Middle frontal gyrus (tissue), 1 donor: ENCODE measurements at regions not wholly inside any gene's neighbourhood (a gene's known extent, or its start where the extent isn't known, plus 50 kb on each side); places are given as distances from the start of the nearest gene placed in this dataset.

Experiments
- DNase-seq: peaks from one replicate; pipeline ENCODE4 v3.0.0-alpha.2; 2015; ENCODE audit warnings: low spot score; ENCODE audit errors: extremely low spot score

DNA sequence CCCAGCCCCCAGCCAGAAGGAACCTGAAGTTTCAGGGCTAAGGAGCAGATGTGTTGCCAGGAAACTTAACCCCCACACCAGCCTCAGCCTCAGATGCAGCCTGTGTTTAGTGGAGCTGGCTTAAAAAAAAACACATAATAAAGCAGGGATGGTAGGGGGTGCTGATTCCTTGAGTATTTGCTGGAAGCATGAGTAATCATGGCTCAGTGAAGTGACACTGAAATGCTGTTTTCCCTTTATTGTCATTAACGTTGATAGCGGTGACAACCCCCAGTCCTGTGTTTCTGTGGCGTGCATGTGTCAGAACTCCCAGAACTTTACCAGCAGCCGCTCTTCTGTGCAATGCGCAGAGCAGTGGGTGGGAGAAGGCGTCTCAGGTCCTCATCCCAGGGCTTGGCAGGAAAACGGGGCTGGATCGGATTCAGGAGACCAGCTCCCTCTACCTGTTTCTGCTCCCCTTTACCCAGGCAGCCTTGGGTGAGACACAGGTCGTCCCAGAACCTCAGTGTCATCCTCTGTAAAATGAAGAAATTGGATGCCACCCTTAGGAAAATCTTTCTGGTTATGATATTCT is 1282.1 kb downstream of the TBC1D22A start:
- DNase-seq, result no peak

DNA sequence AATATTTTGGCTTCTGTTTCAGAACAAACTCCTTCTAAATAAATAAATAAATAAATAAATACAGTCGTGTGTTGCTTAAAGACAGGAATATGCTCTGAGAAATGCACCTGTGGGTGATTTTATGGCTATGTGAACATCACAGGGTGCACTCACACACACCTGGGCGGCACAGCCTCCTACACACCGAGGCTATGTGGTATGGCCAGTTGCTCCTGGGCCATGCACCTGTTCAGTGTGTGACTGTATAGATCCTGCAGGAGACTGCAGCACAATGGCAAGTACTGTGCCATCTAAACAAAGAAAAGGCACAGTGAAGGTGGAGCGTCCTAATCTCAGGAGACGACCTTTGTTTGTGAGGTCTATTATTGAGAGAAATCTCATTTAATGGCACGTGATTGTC is 1281.1 kb downstream of the TBC1D22A start:
- DNase-seq, result no peak

DNA sequence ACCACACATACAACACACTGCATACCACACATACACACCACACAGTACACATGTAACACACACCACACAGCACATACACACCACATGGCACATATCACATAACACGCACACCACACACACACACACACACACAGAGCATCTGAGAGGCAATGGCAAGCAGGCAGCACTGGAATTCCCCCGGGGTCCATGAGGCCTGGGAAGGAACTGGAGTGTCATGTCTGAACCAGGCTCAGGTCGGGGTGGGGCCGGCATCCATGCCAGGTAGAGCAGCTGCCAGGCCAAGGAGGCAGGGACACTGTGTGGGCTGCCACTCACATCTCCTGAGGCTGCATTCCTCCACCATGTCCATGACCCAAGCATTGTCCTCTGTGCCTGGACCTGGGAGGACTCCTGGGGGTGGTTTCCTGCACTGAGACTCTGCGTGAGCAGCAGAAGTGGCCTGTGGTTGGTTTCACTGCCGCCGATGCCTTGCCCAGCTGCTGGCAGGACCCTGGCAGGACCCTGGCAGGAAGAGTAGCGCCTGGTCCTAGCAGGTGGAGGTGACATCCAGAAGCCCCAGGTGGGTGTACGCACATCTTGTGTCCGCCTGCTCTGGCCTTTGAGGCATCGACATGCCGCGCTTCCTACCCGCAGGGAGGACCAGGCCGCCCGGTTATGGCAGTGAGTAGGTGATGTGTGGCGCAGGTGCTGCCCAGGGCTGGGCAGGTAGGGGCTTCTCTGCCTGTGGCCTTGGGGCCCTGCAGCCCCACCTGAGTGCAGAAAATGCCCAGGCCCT is 1280.4 kb downstream of the TBC1D22A start:
- no peak for DNase-seq

DNA sequence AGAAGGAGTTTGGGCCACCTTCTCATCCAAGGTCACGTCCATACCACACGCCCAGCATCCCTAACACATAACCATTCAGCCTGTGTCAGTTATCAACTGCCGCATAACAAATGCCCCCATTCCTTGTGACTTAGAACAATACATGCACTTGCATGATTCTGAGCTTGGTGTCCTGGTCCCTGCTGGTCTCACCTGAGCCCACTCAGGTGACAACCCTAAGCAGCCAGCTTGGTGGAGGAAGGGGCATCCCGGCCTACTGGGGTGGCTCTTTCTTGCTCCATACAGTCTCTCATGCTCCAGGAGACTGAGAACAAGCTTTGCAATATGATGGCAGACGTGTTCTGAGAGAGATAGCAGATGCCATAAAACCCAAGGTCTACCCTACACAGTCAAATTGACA is 1276.9 kb downstream of the TBC1D22A start:
- DNase-seq, result no peak

DNA sequence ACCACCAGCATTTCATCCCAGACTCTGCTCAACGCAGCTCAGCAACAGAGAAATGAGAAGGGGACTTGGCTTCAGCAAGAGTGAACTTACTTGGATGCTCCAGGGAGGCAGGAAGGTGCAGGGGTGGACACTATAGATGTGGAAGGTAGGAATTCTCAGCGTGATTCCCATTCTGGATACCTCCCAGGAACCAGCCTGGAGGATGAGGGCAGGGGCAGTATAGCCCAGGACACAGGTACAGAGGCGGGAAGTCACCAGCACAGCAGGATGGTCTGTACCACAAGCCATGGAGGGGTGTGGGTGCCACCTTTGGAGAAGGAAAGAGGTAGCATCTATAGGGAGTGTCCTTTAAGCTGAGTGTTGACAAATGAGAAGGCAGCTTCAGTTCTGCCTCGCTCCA is 1275.2 kb downstream of the TBC1D22A start:
- DNase-seq, result no peak

DNA sequence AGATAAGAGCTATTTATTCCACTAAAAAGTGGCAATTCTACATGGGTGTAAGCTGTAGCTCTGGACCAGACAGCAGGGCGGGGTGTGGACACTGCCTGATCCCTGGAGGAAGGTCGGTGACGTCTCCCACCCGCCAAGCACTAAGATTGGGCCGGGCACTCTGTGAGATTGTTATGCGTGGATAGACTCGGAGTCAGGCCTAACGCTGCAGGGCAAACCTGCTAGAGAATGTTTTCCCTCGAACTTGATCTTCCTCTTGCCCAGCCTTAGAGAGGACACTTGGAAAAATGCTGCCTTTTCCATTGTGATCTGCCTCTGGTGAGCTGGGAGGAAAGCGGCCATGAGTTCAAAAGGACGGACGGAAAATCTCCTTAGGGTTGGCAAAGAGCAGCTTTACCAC is 1273.4 kb downstream of the TBC1D22A start:
- DNase-seq, result no peak

DNA sequence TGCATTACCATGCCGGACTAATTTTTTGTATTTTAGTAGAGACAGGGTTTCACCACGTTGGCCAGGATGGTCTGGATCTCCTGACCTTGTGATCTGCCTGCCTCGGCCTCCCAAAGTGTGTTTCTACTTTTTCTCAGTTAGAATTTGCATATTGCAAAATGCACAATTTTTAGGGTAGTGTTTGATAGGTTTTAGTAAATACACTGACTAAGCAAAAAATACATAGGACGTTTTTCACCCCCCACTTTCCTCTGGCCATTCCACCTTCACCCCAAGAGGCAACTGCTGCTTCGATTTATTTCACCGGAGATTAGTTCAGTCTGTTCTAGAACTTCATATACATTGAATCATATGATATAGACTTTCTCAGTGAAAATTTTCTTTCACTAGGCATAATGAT is 1269.1 kb downstream of the TBC1D22A start:
- DNase-seq, result no peak

DNA sequence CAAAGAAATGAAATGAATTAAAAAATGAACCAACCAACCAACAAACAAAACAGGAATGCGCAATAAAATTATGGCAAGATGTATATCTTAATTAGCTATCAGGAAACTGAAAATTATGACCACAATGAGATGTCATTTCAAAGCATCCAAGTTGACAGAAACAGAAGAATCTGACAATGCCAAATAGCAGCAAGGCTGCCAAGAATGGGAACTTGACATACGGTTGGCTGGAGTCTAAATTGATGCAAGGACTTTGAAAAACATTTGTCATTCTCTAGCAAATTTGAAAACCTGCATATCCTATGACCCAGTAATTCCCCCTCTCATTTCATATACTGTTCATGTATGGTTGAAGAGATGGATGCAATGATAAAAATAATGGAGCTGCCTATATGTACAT is 1262.6 kb downstream of the TBC1D22A start:
- DNase-seq, result no peak

DNA sequence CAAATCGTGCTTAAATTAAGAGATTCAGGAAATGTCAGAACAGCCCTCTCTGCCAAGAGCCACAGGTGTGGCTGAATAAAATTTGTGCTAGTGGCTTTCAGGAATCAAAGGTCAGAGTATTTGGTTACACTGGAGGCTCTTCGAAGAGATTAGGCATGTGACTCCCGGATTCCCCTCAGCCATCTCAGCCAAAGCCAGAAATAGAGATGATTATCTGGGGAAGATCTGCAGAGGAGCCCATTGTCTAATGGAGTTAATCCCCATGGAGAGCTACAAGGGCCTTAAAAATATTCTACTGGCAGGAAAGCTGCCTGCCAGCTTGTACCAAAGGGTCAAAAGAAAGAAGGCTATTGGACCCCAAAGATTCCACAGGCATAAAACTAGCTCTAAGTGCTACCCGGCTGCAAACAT is 1259.5 kb downstream of the TBC1D22A start:
- DNase-seq, result no peak

DNA sequence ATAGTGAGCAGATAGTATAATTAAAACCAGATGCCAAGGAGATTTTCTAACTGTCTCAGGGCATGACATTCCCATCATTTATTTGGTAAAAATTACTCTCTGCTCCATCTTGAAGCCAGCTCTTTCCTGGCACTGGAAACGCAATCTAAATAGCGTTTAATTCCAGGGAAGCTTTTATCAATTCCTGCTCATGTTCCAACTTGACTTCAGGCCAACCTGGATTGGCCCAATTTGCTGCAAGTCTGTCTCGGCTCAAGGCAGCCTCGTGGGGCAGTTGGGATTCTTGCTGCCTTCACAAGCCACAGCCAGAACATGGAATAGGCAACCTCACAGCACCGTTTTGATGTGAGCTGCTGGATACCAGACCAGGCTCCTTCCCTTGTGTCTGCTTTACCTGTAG is 1255.9 kb downstream of the TBC1D22A start:
- no peak for DNase-seq

DNA sequence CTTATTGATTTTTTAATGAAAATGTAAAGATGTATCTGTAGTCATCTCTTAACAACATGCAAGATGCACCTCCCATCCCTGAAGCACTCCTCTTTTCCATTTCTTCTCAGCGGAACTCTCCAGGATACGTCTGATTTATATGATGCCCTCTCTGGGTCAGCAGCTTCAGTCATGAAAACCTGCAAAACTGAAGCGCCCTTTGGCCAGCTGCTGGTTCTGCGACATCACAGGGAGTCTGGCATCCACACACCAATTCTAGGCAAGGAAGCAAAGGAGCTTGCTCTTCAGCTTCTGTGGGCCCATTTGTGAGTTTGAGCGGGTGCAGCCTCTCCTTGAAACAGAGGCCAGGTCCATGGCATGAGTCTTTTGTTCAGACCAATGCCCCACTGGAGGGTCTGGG is 1253.3 kb downstream of the TBC1D22A start:
- DNase-seq, result no peak

DNA sequence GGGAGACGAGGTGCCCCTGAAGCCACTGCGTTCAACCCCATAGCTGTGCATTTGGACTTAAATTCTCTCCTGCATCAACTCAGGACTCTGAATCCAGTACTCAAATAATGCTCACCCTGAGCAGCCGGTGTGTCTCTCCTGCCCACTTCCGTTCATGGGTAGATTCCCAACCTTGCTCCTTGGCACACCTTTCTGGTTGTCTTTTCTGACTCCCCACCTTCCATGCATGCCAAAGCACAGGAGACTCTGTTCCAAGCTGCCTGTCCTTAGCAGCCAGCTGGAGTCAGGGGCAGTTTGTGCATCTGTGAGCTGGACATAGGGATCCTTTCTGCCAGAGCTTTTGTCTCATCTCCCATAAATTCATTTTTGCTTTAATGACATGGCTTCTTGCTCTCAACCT is 1242.5 kb downstream of the TBC1D22A start:
- no peak for DNase-seq

DNA sequence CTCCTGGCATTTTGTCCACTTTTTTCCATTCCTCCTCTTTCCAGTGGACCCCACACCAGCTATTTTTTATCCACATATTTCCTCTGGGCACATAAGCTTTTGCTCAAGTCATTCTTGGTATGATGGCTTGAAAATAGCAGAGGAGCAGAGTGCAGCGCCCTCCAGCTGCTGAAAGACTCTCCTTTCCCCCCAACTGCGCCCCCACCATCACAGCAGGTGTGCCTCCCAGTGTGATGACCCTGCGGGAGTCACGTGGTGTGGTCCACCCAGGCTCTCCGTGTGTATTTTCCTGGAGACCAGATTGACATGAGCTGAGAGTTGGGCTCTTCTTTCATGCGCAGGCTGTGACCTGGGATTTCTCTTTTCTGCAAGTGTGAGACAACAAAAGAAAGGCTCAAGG is 1241.6 kb downstream of the TBC1D22A start:
- DNase-seq, result no peak

DNA sequence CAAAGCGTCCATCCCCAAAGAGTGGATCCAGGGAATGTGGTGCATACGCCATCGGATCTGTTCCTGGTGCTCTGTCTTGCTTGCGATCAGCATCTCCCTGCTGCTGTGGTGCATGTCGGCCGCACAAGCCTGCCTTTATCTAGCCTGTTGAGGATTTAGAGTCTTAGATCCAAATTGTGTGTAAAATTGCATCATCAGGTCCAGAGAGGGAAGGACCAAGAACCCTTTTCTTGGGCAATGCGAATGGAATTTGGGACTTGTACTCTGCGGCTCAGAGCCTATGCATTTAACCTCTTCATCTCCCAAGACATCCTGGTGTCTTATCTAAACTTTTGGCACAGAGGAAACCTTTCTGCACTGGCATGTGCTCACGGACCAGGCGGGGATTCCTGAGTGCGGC is 1238.7 kb downstream of the TBC1D22A start:
- DNase-seq, result no peak

DNA sequence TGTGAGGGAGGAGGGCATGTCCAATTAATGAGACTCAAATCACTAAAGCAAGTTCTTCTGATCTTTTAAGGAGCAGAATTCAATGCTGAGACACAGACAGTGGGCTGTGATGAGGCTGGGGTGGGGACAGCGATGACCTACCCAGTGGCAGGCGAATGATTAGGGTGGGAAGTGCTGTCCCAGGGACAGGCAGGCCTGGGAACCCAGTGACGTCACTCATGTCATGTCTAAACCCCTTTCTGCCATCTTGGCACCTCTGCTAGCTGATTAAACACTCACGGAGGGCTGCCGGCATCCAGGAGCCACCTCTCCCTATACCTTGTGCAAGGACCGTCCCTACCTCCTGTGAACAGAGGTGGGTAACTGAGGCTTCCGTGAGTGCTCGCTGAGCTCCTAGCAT is 1235.2 kb downstream of the TBC1D22A start:
- no peak for DNase-seq

DNA sequence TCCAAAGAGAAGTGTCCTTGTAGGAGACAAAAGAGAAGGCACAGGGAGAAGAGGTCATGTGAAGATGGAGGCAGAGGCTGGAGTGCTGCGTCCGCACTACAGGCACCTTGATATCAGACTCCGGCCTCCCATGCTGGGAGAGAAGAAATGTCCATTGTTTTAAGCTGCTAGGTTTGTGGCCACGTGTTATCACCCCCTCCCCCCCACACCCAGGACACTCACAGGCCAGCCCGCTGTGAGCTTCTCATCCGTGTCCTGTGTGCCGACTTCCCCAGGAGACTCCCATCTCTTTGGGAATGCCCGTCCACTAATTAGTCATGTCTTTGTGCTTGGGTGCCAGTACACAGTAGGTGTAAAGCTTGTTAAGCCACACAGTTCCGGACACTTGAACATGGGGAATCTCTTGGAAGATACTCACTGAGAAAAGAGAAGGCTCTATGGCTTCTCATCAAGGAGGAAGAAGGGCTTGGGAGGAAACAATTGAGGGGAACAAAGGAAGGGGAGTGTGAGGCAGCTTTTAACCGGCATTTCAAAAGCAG is 1234.7 kb downstream of the TBC1D22A start:
- no peak for DNase-seq

DNA sequence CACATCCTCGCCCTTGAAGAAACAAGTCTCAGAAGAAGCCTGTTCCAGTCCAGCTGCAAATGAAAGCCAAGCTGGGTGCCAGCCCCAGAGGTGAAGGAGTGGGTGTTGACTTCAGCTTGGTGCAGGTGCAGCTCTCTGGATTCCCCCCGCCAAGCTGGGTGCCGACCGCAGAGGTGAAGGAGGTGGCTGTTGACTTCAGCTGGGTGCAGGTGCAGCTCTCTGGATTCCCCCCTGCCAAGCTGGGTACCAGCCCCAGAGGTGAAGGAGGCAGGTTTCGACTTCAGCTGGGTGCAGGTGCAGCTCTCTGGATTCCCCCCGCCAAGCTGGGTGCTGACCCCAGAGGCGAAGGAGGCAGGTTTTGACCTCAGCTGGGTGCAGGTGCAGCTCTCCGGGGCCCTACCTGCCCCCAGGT is 1234.0 kb downstream of the TBC1D22A start:
- DNase-seq, result no peak

DNA sequence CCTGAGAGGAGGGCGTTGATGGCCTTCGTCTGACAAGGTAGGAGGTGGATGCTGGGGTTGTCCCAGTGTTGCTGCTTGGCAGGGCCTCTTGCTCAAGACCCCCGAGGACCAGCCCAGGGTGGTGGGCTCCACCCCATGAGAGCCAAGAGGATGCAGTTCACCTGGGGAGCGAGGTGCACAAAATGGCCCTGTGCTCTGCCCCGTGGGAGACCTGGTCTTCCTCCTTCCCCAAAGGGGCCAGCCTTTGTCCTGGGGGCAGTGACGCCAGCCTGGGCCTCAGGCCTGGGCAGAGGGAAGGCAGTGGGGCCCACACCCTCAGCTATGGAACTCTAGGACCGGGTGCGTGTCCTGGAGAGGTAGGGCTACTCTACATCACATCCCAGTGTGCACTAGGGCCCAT is 1233.3 kb downstream of the TBC1D22A start:
- no peak for DNase-seq

DNA sequence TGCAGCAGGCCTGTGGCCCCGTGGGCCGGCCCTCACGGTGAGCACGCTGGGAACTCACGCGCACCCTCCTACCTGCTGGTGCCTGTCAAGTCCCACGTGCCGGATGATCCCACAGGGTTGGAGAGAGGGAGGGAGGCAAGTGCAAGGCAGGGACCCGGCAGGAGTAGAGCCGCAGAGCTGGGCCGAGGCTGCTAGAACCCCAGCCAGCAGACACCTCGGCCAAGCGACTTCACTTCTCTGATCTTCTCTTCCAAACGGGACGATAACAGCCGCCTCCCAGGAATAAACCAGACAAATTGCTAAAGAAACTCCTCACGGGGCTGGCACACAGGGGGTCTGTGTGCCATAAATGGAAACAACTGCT is 1232.8 kb downstream of the TBC1D22A start:
- no peak for DNase-seq

DNA sequence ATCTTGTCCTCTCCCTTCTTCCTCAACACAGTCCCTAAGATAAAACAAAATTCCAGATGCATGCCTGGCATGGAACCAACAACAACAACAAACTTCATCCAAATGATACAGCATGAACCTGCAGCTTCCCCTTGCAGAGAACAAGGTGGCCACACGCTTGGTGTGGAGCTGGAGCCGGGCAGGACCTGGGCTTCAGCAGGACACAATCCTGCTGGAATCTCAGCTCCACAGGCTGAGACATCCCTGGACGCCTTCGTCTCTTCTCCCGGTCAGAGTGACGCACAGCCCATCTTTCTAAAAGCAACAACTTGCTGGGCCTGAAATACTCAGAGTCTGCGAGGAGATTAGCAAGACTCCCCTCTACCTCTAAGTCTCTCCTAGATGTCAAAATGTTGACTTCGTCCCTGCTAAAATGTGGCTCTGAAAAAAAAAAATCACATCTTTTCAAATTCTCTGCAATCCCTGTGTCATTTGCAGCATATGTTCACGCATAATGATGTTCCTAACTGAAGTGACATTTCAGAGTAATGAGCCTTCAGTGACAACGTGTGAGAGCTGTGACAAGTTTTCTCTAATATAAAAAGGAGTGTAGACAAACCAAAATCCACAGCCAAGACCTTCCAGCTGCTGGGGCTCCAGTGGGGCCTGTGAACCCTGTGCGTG is 1232.3 kb downstream of the TBC1D22A start:
- DNase-seq, result no peak

DNA sequence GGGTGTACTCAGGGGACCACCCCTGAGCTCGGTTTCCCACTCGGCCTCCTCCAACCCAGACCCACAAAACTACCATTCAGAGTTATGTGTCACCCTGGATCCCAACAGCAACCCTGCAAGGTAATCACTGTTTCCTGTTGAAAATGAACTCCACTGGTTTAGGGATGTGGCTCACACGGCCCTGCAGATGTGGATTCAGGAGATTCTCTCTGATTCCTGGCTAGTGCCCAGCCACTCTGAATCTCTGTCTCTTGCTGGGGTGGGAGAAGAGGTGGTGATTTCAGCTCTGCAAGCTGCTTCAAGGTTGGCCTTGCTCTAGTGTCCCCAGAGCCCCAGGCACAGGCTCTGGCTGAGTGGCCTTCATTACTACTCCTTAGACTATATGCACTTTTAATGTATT is 1231.6 kb downstream of the TBC1D22A start:
- no peak for DNase-seq

DNA sequence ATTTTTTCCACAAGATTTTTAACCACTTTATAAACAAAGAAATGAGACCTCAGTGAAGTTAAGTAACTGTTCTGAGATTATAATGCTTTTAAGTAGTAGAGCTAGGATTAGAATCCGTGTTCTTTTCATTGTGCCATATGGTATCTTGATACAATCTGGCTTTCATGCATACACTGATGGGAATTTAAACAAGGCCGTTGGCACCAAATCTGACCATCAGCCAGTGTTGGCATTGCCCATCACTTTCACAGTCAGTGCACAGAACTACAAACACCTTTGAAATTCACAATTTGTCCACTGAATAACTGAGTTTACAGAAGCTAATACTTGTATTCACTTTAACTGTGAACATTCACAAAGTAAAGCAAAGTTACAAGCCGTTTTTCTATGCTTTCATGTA is 1228.0 kb downstream of the TBC1D22A start:
- peak; percentile 17 for DNase-seq
